SK-N-SH treated with all-trans-retinoic acid at 6 μM for 48 hours (cell line): ENCODE measurements at regions not wholly inside any gene's neighbourhood (a gene's known extent, or its start where the extent isn't known, plus 50 kb on each side); places are given as distances from the start of the nearest gene placed in this dataset.

ENCODE experiments used
- ATAC-seq: fragments of 200-7000 bp; cut with Tn5 transposase; 3 replicates; pipeline ENCODE4 v1.9.1; 2020; ENCODE audit warnings: mild to moderate bottlenecking, moderate library complexity
- CSDC2 ChIP-seq: fragments of 250-450 bp; sonication (Bioruptor Pico); IDR thresholded peaks from 2 replicates; pipeline ENCODE4 v1.5.0; 2020; ENCODE audit warnings: mild to moderate bottlenecking, moderate library complexity
- ESRRG ChIP-seq: fragments of 250-450 bp; sonication (Bioruptor Pico); IDR thresholded peaks from 2 replicates; pipeline ENCODE4 v1.6.1; 2021; ENCODE audit warnings: mild to moderate bottlenecking
- ISL1 ChIP-seq: fragments of 250-450 bp; sonication (Bioruptor Pico); IDR thresholded peaks from 2 replicates; pipeline ENCODE4 v2.1.2; 2022; ENCODE audit warnings: mild to moderate bottlenecking, moderate library complexity
- OSR1 ChIP-seq: fragments of 250-450 bp; sonication (Bioruptor Pico); IDR thresholded peaks from 2 replicates; pipeline ENCODE4 v1.8.0; 2022; ENCODE audit warnings: moderate library complexity, mild to moderate bottlenecking, inconsistent platforms
- PPARA ChIP-seq: fragments of 250-450 bp; sonication (Bioruptor Pico); IDR thresholded peaks from 2 replicates; pipeline ENCODE4 v1.5.0; 2020; ENCODE audit warnings: mild to moderate bottlenecking, borderline replicate concordance
- RARB ChIP-seq: fragments of 250-450 bp; sonication (Bioruptor Pico); IDR thresholded peaks from 2 replicates; pipeline ENCODE4 v1.8.0; 2021; ENCODE audit warnings: mild to moderate bottlenecking, moderate library complexity
- SNAI2 ChIP-seq: fragments of 250-450 bp; sonication (Bioruptor Pico); IDR thresholded peaks from 2 replicates; pipeline ENCODE4 v1.5.0; 2020; ENCODE audit warnings: mild to moderate bottlenecking, moderate library complexity
- TCF4 ChIP-seq: fragments of 250-450 bp; sonication (Bioruptor Pico); IDR thresholded peaks from 2 replicates; pipeline ENCODE4 v1.8.0; 2021; ENCODE audit warnings: mild to moderate bottlenecking, moderate library complexity, borderline replicate concordance
- TOX ChIP-seq: fragments of 250-450 bp; sonication (Bioruptor Pico); IDR thresholded peaks from 2 replicates; pipeline ENCODE4 v1.8.0; 2021; ENCODE audit warnings: mild to moderate bottlenecking, moderate library complexity, borderline replicate concordance
- ZC3H10 ChIP-seq: fragments of 250-450 bp; sonication (Bioruptor Pico); IDR thresholded peaks from 2 replicates; pipeline ENCODE4 v1.5.1; 2021; ENCODE audit warnings: mild to moderate bottlenecking, moderate library complexity
- ZFP3 ChIP-seq: fragments of 250-450 bp; sonication (Bioruptor Pico); IDR thresholded peaks from 2 replicates; pipeline ENCODE4 v1.5.0; 2020; ENCODE audit warnings: mild to moderate bottlenecking, moderate library complexity
- ZFP30 ChIP-seq: fragments of 450-650 bp; formaldehyde crosslinking; IDR thresholded peaks from 2 replicates; pipeline ENCODE4 v1.5.0; 2022; ENCODE audit warnings: mild to moderate bottlenecking, moderate library complexity
- ZNF565 ChIP-seq: fragments of 450-650 bp; formaldehyde crosslinking; conservative IDR thresholded peaks from 2 replicates; pipeline ENCODE4 v1.5.0; 2020; ENCODE audit warnings: low read depth, mild to moderate bottlenecking, moderate library complexity
- ZNF70 ChIP-seq: fragments of 450-650 bp; formaldehyde crosslinking; IDR thresholded peaks from 2 replicates; pipeline ENCODE4 v1.5.0; 2020; ENCODE audit warnings: mild to moderate bottlenecking, moderate library complexity
- ZNF8 ChIP-seq: fragments of 450-650 bp; formaldehyde crosslinking; IDR thresholded peaks from 2 replicates; pipeline ENCODE4 v1.5.0; 2020; ENCODE audit warnings: mild to moderate bottlenecking, moderate library complexity
- TF ChIP-seq, protein P1 (sequence below): fragments of 250-450 bp; sonication (Bioruptor Pico); IDR thresholded peaks from 2 replicates; pipeline ENCODE4 v1.8.0; 2020; ENCODE audit warnings: mild to moderate bottlenecking, moderate library complexity, borderline replicate concordance
- TF ChIP-seq, protein P2 (sequence below): fragments of 250-450 bp; sonication (Bioruptor Pico); IDR thresholded peaks from 2 replicates; pipeline ENCODE4 v1.5.1; 2020; ENCODE audit warnings: low read depth, mild to moderate bottlenecking, moderate library complexity
- TF ChIP-seq, protein P3 (sequence below): fragments of 250-450 bp; sonication (Bioruptor Pico); IDR thresholded peaks from 2 replicates; pipeline ENCODE4 v1.5.0; 2020; ENCODE audit warnings: mild to moderate bottlenecking, moderate library complexity
- TF ChIP-seq, protein P4 (sequence below): fragments of 250-450 bp; sonication (Bioruptor Pico); IDR thresholded peaks from 2 replicates; pipeline ENCODE4 v1.8.0; 2021; ENCODE audit warnings: low read depth, mild to moderate bottlenecking, moderate library complexity, borderline replicate concordance

DNA sequence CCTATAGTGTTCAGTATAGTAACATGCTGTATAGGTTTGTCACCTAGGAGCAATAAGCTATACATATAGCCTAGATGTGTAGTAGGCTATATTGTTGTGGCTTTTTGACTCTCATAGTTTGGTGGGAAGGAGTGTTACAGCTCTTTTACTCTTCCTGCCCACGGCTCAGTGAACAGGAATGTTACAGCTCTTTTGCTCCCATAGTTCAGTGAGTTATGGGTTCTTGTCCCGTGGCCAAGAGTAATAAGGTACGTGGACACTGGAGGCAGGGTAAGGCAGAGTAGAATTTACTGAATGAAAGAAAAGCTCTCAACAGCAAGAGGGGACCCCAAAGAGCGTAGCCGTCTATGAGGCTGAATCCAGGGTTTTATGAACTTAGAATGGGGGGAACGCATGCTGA lies 734.3 kb downstream of the ADGRL2 start:
- TF ChIP-seq ZFP30 (no peak), ZFP3 (CRISPR knock-in tag) (no peak), OSR1 (CRISPR knock-in tag) (no peak)
- TF ChIP-seq, protein P1, sequence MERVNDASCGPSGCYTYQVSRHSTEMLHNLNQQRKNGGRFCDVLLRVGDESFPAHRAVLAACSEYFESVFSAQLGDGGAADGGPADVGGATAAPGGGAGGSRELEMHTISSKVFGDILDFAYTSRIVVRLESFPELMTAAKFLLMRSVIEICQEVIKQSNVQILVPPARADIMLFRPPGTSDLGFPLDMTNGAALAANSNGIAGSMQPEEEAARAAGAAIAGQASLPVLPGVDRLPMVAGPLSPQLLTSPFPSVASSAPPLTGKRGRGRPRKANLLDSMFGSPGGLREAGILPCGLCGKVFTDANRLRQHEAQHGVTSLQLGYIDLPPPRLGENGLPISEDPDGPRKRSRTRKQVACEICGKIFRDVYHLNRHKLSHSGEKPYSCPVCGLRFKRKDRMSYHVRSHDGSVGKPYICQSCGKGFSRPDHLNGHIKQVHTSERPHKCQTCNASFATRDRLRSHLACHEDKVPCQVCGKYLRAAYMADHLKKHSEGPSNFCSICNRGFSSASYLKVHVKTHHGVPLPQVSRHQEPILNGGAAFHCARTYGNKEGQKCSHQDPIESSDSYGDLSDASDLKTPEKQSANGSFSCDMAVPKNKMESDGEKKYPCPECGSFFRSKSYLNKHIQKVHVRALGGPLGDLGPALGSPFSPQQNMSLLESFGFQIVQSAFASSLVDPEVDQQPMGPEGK (CRISPR knock-in tag), result no peak
- TF ChIP-seq, all 23 proteins: peak for 0
- ATAC-seq, result no peak

- ATAC-seq, result no peak
- TF ChIP-seq OSR1 (CRISPR knock-in tag), result no peak
- TF ChIP-seq ZNF70 (CRISPR knock-in tag), result no peak
- TF ChIP-seq, protein P2, sequence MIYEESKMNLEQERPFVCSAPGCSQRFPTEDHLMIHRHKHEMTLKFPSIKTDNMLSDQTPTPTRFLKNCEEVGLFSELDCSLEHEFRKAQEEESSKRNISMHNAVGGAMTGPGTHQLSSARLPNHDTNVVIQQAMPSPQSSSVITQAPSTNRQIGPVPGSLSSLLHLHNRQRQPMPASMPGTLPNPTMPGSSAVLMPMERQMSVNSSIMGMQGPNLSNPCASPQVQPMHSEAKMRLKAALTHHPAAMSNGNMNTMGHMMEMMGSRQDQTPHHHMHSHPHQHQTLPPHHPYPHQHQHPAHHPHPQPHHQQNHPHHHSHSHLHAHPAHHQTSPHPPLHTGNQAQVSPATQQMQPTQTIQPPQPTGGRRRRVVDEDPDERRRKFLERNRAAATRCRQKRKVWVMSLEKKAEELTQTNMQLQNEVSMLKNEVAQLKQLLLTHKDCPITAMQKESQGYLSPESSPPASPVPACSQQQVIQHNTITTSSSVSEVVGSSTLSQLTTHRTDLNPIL (CRISPR knock-in tag), result no peak
- TF ChIP-seq ZC3H10 (CRISPR knock-in tag), result no peak
- TF ChIP-seq ISL1 (CRISPR knock-in tag), result no peak
- no peak for TF ChIP-seq PPARA
- no peak for TF ChIP-seq TCF4 (CRISPR knock-in tag)
- TF ChIP-seq ZFP30, result no peak
Observed at GRCh38 chr1:82525378-82525777, 724.6 kb downstream of the ADGRL2 start.

DNA sequence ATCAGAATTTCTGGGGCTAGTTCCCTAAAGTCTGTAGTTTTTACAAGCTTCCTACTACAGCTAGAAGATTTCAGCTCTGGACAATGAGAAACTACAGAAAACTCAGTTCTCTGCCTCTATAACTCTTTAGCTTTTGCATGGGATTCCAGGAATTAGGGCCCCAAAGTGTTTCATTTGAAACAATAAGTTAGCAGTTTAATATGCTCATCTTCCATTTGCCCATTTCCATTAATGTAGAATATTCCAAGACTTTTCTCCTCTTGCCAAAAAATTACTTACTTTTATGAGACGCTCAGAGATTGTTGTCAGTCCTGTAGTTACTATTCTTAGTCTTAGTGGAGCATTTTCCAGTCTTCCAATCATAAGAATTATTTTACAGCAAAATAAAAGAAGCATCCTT lies 719.9 kb downstream of the ADGRL2 start:
- no peak for ATAC-seq
- TF ChIP-seq RARB (no peak), ZFP30 (no peak), ISL1 (CRISPR knock-in tag) (no peak), ZNF8 (no peak), PPARA (no peak), TCF4 (CRISPR knock-in tag) (no peak), ZFP3 (CRISPR knock-in tag) (no peak), ZNF565 (CRISPR knock-in tag) (no peak), OSR1 (CRISPR knock-in tag) (no peak), CSDC2 (no peak), TOX (CRISPR knock-in tag) (no peak), ESRRG (CRISPR knock-in tag) (no peak), ZNF70 (CRISPR knock-in tag) (no peak), SNAI2 (CRISPR knock-in tag) (no peak)
- TF ChIP-seq, protein P3, sequence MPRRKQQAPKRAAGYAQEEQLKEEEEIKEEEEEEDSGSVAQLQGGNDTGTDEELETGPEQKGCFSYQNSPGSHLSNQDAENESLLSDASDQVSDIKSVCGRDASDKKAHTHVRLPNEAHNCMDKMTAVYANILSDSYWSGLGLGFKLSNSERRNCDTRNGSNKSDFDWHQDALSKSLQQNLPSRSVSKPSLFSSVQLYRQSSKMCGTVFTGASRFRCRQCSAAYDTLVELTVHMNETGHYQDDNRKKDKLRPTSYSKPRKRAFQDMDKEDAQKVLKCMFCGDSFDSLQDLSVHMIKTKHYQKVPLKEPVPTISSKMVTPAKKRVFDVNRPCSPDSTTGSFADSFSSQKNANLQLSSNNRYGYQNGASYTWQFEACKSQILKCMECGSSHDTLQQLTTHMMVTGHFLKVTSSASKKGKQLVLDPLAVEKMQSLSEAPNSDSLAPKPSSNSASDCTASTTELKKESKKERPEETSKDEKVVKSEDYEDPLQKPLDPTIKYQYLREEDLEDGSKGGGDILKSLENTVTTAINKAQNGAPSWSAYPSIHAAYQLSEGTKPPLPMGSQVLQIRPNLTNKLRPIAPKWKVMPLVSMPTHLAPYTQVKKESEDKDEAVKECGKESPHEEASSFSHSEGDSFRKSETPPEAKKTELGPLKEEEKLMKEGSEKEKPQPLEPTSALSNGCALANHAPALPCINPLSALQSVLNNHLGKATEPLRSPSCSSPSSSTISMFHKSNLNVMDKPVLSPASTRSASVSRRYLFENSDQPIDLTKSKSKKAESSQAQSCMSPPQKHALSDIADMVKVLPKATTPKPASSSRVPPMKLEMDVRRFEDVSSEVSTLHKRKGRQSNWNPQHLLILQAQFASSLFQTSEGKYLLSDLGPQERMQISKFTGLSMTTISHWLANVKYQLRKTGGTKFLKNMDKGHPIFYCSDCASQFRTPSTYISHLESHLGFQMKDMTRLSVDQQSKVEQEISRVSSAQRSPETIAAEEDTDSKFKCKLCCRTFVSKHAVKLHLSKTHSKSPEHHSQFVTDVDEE (CRISPR knock-in tag), result no peak
- TF ChIP-seq, protein P4, sequence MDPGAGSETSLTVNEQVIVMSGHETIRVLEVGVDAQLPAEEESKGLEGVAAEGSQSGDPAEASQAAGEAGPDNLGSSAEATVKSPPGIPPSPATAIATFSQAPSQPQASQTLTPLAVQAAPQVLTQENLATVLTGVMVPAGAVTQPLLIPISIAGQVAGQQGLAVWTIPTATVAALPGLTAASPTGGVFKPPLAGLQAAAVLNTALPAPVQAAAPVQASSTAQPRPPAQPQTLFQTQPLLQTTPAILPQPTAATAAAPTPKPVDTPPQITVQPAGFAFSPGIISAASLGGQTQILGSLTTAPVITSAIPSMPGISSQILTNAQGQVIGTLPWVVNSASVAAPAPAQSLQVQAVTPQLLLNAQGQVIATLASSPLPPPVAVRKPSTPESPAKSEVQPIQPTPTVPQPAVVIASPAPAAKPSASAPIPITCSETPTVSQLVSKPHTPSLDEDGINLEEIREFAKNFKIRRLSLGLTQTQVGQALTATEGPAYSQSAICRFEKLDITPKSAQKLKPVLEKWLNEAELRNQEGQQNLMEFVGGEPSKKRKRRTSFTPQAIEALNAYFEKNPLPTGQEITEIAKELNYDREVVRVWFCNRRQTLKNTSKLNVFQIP (CRISPR knock-in tag), result no peak
- TF ChIP-seq, protein P2 (CRISPR knock-in tag), result no peak
- TF ChIP-seq, protein P1 (CRISPR knock-in tag), result no peak
- TF ChIP-seq, all 23 proteins: peak for 0
